Lower leg skin (tissue), 4 donors: ENCODE measurements at regions not wholly inside any gene's neighbourhood (a gene's known extent, or its start where the extent isn't known, plus 50 kb on each side); places are given as distances from the start of the nearest gene placed in this dataset.

ENCODE experiments used
- DNase-seq, 2 donors: peaks; one replicate each; pipeline ENCODE4 v3.0.0-alpha.2; 2019; ENCODE audit warnings: low spot score in 2 of 2
- H3K4me3 ChIP-seq: fragments of 200-600 bp; sonication (generic); 2 replicates; pipeline ENCODE4 v1.5.1; 2017; ENCODE audit warnings: mild to moderate bottlenecking, low read depth; ENCODE audit not compliant: poor library complexity, severe bottlenecking
- POLR2A ChIP-seq, 2 donors: fragments of 450-650 bp; IDR thresholded peaks; one replicate each; pipeline ENCODE4 v1.6.1; 2016 to 2017; ENCODE audit warnings: antibody characterized with exemption in 2 of 2, mild to moderate bottlenecking in 1 of 2, moderate library complexity in 1 of 2
- WGBS, 2 donors: methylation state at CpG; one replicate each; pipeline ENCODE4 v1.1.5; 2018; 5-methylcytosine and 5-hydroxymethylcytosine counted together
- intact Hi-C: fragments of 100-400 bp; cut with DNase I; formaldehyde crosslinking; loops from one replicate; pipeline ENCODE4 v1.15.0; 2023; ENCODE audit warnings: low total_unique reads
- TF ChIP-seq, protein P1 (sequence below), 3 donors: fragments of 450-650 bp; IDR thresholded peaks; one replicate each; pipeline ENCODE4 v1.5.1; 2016; ENCODE audit warnings: antibody characterized with exemption in 3 of 3, mild to moderate bottlenecking in 3 of 3, moderate library complexity in 2 of 3

- WGBS, 2 donors, result 52 to 63% methylated on average over 7 of the region's 7 CpGs
- intact Hi-C loops, result no loop called here
Observed at GRCh38 chr10:26621243-26621888, 76.1 kb upstream of the PDSS1 start.

GRCh38 chr10:26621889-26622711 lies 75.4 kb upstream of the PDSS1 start:
- intact Hi-C loops, result no loop called here
- no peak overlapping the region for H3K4me3 ChIP-seq
- TF ChIP-seq POLR2A (IDR thresholded peaks at IDR 0.05), result no peak
- TF ChIP-seq, protein P1, sequence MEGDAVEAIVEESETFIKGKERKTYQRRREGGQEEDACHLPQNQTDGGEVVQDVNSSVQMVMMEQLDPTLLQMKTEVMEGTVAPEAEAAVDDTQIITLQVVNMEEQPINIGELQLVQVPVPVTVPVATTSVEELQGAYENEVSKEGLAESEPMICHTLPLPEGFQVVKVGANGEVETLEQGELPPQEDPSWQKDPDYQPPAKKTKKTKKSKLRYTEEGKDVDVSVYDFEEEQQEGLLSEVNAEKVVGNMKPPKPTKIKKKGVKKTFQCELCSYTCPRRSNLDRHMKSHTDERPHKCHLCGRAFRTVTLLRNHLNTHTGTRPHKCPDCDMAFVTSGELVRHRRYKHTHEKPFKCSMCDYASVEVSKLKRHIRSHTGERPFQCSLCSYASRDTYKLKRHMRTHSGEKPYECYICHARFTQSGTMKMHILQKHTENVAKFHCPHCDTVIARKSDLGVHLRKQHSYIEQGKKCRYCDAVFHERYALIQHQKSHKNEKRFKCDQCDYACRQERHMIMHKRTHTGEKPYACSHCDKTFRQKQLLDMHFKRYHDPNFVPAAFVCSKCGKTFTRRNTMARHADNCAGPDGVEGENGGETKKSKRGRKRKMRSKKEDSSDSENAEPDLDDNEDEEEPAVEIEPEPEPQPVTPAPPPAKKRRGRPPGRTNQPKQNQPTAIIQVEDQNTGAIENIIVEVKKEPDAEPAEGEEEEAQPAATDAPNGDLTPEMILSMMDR (IDR thresholded peaks at IDR 0.05), result no peak
- DNase-seq, result peak; percentile 65 to 91
- 11 to 13% methylated on average over 34 to 35 of the region's 47 CpGs for WGBS, 2 donors

More at GRCh38 chr10:26621243-26621888, 76.1 kb upstream of the PDSS1 start:
- DNase-seq, result no peak
- H3K4me3 ChIP-seq, result no peak overlapping the region
- TF ChIP-seq, protein P1 (IDR thresholded peaks at IDR 0.05), result no peak
- TF ChIP-seq POLR2A (IDR thresholded peaks at IDR 0.05), result no peak

DNA sequence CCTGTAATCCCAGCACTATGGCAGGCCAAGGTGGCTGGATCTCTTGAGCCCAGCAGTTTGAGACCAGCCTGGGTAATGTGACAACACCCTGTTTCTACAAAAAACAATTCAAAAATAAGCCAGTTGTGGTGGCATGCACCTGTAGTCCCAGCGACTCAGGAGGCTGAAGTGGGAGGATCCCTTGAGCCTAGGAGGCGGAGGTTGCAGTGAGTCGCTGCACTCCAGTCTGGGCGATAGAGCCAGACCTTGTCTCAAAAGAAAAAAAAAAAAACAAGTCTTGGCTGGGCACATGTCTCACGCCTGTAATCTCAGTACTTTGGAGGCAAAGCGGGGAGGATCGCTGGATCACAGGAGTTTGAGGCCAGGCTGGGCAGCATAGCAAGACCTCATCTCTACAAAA lies 74.6 kb upstream of the PDSS1 start:
- no peak overlapping the region for H3K4me3 ChIP-seq
- DNase-seq, result no peak
- 72 to 79% methylated on average over 7 of the region's 7 CpGs for WGBS, 2 donors
- no peak for TF ChIP-seq POLR2A (IDR thresholded peaks at IDR 0.05)
- TF ChIP-seq, protein P1 (IDR thresholded peaks at IDR 0.05), result no peak
- intact Hi-C loops, result no loop called here

- TF ChIP-seq, protein P1 (IDR thresholded peaks at IDR 0.05), result no peak
- TF ChIP-seq POLR2A (IDR thresholded peaks at IDR 0.05), result no peak
- 85 to 86% methylated on average over 3 of the region's 3 CpGs for WGBS, 2 donors
- DNase-seq, result no peak
- H3K4me3 ChIP-seq, result no peak overlapping the region
- intact Hi-C loops, result no loop called here
Observed at GRCh38 chr10:26624006-26624405, 73.5 kb upstream of the PDSS1 start.

DNA sequence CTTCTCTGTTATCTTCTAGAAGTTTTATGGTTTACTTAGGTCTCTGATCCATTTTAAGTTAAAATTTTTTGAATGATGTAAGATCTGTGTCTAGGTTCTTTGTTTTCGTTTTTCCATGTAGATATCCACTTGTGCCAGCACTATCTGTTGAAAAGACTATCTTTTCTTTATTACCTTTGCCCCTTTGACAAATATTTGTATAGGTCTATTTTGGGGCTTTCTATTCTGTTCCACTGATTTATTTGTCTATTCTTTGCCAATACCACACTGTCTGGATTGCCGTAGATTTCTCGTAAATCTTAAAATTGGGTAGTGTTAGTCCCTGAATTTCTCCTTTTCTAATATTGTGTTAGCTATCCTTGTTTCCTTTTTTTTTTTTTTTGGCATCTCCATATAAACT lies 71.4 kb upstream of the PDSS1 start:
- no peak for DNase-seq
- H3K4me3 ChIP-seq, result no peak overlapping the region
- intact Hi-C loops, result loop anchor here (5.0 kb wide), 1 partner anchor 691 kb away; no protein-coding TSS in a partner anchor
- TF ChIP-seq POLR2A (IDR thresholded peaks at IDR 0.05), result no peak
- TF ChIP-seq, protein P1 (IDR thresholded peaks at IDR 0.05), result no peak
- whole genome bisulfite sequencing, 2 donors, result 67 to 74% methylated on average over 3 of the region's 3 CpGs
